ENCODE measurements at regions not wholly inside any gene's neighbourhood (a gene's known extent, or its start where the extent isn't known, plus 50 kb on each side); places are given as distances from the start of the nearest gene placed in this dataset.

DNA sequence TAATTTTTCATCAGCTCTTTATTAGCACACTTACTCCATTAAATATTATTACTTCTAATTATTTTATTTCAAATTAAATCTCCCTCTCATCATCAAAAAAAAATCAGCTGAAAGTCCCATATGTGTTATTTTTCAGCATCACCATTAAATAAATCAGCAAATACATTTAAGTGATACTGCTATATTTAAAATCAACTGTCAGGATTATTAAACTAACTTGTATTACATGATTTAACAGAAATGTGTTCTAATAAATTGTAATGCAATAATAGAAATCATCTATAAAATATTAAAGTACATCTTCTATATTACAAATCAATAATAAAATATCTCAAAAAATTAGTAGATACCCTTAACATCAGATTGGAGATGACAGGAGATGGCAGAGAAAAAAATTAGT, 538.6 kb upstream of the MIR17HG start:
- no peak for TF ChIP-seq POLR2A (IDR thresholded peaks at IDR 0.05)
- TF ChIP-seq POLR2AphosphoS5 (IDR thresholded peaks at IDR 0.05): no peak

Data from prostate gland (tissue), 1 donor.